ENCODE measurements at regions not wholly inside any gene's neighbourhood (a gene's known extent, or its start where the extent isn't known, plus 50 kb on each side); places are given as distances from the start of the nearest gene placed in this dataset.

DNA sequence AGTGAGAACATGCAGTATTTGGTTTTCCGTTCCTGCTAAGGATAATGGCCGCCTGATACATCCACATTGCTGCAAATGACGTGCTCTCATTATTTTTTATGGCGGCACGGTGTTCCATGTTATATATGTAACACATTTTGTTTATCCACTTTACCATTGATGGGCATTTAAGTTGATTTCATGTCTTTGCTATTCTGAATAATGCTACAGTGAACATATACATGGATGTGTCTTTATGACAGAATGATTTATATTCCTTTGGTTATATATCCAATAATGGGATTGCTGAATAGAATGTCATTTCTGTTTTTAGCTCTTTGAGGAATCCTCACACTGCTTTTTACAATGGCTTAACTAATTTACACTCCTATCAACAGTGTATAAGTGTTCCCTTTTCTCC, 1223.2 kb downstream of the RAPGEF2 start:
- no peak for DNase-seq (ENCODE audit: low spot score, unreplicated experiment)
- no peak overlapping the region for H3K27ac Mint-ChIP-seq
- no peaks in the 10 kb centered on the region for H3K36me3 Mint-ChIP-seq (ENCODE audit: insufficient read depth)
- TF ChIP-seq, protein P1, sequence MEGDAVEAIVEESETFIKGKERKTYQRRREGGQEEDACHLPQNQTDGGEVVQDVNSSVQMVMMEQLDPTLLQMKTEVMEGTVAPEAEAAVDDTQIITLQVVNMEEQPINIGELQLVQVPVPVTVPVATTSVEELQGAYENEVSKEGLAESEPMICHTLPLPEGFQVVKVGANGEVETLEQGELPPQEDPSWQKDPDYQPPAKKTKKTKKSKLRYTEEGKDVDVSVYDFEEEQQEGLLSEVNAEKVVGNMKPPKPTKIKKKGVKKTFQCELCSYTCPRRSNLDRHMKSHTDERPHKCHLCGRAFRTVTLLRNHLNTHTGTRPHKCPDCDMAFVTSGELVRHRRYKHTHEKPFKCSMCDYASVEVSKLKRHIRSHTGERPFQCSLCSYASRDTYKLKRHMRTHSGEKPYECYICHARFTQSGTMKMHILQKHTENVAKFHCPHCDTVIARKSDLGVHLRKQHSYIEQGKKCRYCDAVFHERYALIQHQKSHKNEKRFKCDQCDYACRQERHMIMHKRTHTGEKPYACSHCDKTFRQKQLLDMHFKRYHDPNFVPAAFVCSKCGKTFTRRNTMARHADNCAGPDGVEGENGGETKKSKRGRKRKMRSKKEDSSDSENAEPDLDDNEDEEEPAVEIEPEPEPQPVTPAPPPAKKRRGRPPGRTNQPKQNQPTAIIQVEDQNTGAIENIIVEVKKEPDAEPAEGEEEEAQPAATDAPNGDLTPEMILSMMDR (IDR thresholded peaks at IDR 0.05; ENCODE audit: unreplicated experiment) = no peak
- no peaks in the 10 kb centered on the region for H3K9me3 Mint-ChIP-seq (ENCODE audit: low read depth)
- H3K4me3 Mint-ChIP-seq (ENCODE audit: low read depth) = no peak overlapping the region
- no peaks in the 10 kb centered on the region for H3K27me3 Mint-ChIP-seq
- H3K4me1 Mint-ChIP-seq (ENCODE audit: low read depth) = no peaks in the 10 kb centered on the region

DNA sequence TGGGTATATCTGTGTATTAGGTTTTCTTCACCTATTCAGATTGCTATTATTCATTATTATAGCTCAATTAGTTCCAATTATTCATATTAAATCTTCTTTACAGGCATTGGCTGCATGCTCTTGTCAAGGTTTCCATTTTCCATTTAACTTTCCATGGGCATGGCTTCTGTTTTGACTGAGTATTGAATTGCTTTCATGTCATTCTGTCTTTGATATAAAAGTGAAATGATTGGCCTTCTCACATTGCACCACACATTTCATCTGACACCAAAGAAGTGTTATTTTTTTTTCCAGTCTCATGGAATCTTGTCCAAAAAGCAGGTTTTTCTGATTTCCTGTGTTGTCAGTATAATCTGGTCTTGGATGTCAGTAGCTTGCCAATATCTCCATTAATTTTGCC, 1244.3 kb downstream of the RAPGEF2 start:
- no peaks in the 10 kb centered on the region for H3K36me3 Mint-ChIP-seq (ENCODE audit: insufficient read depth)
- DNase-seq (ENCODE audit: low spot score, unreplicated experiment) = no peak
- no peaks in the 10 kb centered on the region for H3K4me1 Mint-ChIP-seq (ENCODE audit: low read depth)
- peaks cover 3% of the 10 kb centered on the region for H3K9me3 Mint-ChIP-seq (ENCODE audit: low read depth)
- no peaks in the 10 kb centered on the region for H3K27me3 Mint-ChIP-seq
- TF ChIP-seq, protein P1 (IDR thresholded peaks at IDR 0.05; ENCODE audit: unreplicated experiment) = no peak
- H3K27ac Mint-ChIP-seq = no peak overlapping the region
- H3K4me3 Mint-ChIP-seq (ENCODE audit: low read depth) = no peak overlapping the region

DNA sequence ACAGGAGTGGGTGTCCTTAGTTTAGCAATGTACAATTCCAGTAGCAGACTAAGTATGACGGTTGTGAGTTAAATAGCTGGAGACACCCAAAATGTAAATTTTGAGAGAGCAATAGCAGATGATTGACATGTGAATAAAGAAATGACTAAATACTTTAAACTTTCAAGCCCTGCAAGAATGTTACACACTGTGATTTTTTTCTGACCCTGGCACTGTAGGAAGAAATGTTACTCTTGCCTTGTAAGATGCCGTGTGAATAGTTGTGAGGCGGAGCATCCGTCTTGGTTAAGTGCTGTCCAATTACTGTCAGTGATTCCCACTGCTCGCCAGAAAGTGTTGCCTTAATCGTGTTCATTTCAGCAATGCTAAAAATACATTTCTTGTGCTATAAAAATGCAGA, 1248.1 kb downstream of the RAPGEF2 start:
- no peak overlapping the region for H3K27ac Mint-ChIP-seq
- no peaks in the 10 kb centered on the region for H3K4me1 Mint-ChIP-seq (ENCODE audit: low read depth)
- DNase-seq (ENCODE audit: low spot score, unreplicated experiment) = no peak
- no peak overlapping the region for H3K4me3 Mint-ChIP-seq (ENCODE audit: low read depth)
- H3K36me3 Mint-ChIP-seq (ENCODE audit: insufficient read depth) = no peaks in the 10 kb centered on the region
- no peaks in the 10 kb centered on the region for H3K9me3 Mint-ChIP-seq (ENCODE audit: low read depth)
- TF ChIP-seq, protein P1 (IDR thresholded peaks at IDR 0.05; ENCODE audit: unreplicated experiment) = no peak
- H3K27me3 Mint-ChIP-seq = no peaks in the 10 kb centered on the region

DNA sequence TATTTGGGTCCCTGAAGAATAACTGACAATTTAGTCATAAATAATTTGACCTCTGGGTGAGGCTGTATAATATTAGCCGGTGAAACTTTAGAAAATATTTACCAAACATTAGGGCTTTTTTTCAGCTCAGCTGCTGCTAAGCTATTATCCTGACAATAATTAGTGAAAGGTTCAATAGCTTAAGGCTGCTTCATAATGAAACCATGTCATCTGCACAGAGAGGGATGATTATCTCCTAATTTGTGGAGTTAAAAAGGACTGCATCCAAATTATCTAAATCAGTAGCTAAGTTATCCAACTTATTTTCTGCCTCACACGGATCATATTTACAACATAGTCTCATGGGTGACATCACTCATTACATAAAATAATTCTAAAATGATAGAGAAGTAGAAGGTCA, 1249.8 kb downstream of the RAPGEF2 start:
- H3K4me1 Mint-ChIP-seq (ENCODE audit: low read depth) = no peaks in the 10 kb centered on the region

DNA sequence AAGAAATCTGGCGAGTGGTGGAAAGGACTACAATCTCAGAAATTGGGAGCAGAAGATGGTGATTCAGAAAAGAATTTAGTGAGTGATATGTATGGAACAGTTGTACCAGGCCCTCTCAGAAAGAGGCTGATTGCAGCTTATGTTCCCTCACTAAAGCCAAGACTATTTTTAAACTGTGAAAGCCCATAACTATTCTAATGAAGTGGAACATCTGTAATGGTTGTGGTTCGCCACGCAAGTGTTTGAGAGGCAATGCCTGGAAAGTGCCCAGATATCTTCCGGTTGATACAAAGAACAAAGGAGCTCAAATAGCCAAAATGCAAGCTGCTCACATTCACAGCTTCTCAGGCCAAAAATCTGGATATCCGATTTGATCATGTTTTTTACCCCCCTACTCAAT, 1250.7 kb downstream of the RAPGEF2 start:
- H3K4me3 Mint-ChIP-seq (ENCODE audit: low read depth) = no peak overlapping the region
- DNase-seq (ENCODE audit: low spot score, unreplicated experiment) = no peak
- no peak overlapping the region for H3K27ac Mint-ChIP-seq

More for the DNA sequence above, 1249.8 kb downstream of the RAPGEF2 start:
- no peaks in the 10 kb centered on the region for H3K27me3 Mint-ChIP-seq
- H3K9me3 Mint-ChIP-seq (ENCODE audit: low read depth) = no peaks in the 10 kb centered on the region
- no peaks in the 10 kb centered on the region for H3K36me3 Mint-ChIP-seq (ENCODE audit: insufficient read depth)
- H3K4me3 Mint-ChIP-seq (ENCODE audit: low read depth) = no peak overlapping the region
- no peak for DNase-seq (ENCODE audit: low spot score, unreplicated experiment)
- no peak overlapping the region for H3K27ac Mint-ChIP-seq
- TF ChIP-seq, protein P1 (IDR thresholded peaks at IDR 0.05; ENCODE audit: unreplicated experiment) = no peak

More for the DNA sequence above, 1250.7 kb downstream of the RAPGEF2 start:
- Mint-ChIP-seq H3K9me3 (ENCODE audit: low read depth) (no peaks in the 10 kb centered on the region), H3K4me1 (ENCODE audit: low read depth) (no peaks in the 10 kb centered on the region), H3K36me3 (ENCODE audit: insufficient read depth) (no peaks in the 10 kb centered on the region), H3K27me3 (no peaks in the 10 kb centered on the region)
- TF ChIP-seq, protein P1 (IDR thresholded peaks at IDR 0.05; ENCODE audit: unreplicated experiment) = no peak

Data from progenitor cell of endocrine pancreas (in vitro differentiated cells).